GM12864 (cell line): ENCODE measurements at regions not wholly inside any gene's neighbourhood (a gene's known extent, or its start where the extent isn't known, plus 50 kb on each side); places are given as distances from the start of the nearest gene placed in this dataset.

Experiments used
- DNase-seq: peaks from one replicate; pipeline ENCODE4 v3.0.0-alpha.2; 2011; ENCODE audit warnings: low read depth
- H3K4me3 ChIP-seq: 2 replicates; pipeline ENCODE4 v1.5.1; 2011; ENCODE audit warnings: mild to moderate bottlenecking, low read depth, low read length, control low read depth
- TF ChIP-seq, protein P1 (sequence below): IDR thresholded peaks from 2 replicates; pipeline ENCODE4 v1.5.1; 2011; ENCODE audit warnings: low read depth, mild to moderate bottlenecking, moderate library complexity, low read length, control low read depth, inconsistent platforms; ENCODE audit errors: missing control alignments

DNA sequence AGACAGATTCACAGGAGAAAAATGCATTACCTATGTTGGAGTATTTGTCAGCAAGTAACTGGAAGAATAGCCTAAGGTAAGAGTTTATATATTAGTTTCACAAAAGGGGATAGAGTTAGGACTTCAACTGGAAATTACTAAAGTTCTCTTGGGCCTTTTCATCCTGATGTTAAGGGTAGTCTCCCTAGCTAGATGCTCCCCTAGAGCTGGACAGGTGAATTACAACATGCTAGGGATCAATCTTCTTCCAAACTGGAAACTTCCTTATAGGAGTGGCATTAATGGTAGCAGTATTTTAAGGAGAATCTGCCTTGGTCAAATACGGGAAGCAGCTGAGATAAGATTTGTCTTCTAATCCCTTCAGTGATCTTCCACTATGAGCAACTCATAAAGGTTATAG, 632.8 kb upstream of the RAG2 start:
- TF ChIP-seq, protein P1, sequence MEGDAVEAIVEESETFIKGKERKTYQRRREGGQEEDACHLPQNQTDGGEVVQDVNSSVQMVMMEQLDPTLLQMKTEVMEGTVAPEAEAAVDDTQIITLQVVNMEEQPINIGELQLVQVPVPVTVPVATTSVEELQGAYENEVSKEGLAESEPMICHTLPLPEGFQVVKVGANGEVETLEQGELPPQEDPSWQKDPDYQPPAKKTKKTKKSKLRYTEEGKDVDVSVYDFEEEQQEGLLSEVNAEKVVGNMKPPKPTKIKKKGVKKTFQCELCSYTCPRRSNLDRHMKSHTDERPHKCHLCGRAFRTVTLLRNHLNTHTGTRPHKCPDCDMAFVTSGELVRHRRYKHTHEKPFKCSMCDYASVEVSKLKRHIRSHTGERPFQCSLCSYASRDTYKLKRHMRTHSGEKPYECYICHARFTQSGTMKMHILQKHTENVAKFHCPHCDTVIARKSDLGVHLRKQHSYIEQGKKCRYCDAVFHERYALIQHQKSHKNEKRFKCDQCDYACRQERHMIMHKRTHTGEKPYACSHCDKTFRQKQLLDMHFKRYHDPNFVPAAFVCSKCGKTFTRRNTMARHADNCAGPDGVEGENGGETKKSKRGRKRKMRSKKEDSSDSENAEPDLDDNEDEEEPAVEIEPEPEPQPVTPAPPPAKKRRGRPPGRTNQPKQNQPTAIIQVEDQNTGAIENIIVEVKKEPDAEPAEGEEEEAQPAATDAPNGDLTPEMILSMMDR: no peak
- no peak overlapping the region for H3K4me3 ChIP-seq
- no peak for DNase-seq

DNA sequence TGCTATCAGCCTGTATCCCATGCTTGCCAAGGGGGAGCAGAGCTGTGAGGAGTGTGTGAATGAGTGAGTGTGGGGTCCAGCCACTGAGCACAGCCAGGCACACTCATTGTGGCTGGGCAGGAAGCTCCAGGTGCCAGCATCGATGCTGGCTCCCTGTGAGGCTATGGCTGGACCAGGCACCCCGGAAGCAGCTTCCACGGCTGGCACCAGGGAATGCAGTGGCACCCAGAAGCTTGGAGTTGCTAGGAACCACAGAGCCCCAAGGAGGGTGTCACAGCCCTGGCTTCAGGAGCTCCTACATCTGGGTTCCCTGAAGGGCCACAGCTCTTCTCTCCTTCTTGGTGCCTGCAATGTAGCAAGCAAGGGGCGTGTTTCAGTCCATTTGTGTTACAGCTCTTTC, 625.9 kb upstream of the RAG2 start:
- H3K4me3 ChIP-seq: no peak overlapping the region
- DNase-seq: no peak
- TF ChIP-seq, protein P1: no peak

DNA sequence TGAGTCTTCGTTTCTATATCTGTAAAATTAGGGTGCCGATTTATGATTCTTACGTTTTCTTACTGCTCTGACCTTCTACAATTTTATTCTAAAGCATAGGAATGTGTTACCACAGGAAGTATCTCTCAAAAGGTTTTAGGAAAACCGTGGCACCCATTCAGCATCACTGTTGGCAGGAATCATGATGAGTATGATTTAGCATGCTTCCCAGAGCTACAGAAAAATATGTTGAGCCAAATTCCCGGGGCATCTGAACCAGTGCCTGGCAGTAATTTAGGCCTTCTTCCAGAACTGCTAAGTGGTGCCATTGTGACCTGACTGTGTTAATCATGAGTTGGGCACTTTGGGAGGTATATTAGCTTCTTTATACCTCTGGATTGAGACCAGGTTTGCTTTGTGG, 605.0 kb upstream of the RAG2 start:
- TF ChIP-seq, protein P1: no peak

DNA sequence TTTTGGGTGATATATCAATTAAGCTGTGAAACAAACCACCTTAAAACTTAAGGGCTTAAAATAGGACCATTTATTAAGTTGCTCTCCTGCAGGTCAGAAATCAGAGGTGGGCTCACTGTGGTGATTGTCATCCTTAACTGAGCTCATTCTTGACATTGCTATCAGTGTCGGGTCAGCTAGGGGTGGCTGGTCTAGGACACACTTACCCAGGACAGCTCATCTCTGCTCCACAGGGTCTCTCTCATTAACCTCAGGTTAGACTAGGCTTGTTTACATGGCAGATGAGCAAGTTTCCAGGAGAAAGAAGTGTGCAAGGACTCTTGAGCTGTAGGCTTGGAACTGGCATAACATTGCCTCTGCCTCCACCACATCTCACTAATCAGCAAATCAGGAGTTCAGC, 601.0 kb upstream of the RAG2 start:
- DNase-seq: no peak
- TF ChIP-seq, protein P1: no peak

More for the DNA sequence above, 605.0 kb upstream of the RAG2 start:
- H3K4me3 ChIP-seq: no peak overlapping the region
- no peak for DNase-seq

DNA sequence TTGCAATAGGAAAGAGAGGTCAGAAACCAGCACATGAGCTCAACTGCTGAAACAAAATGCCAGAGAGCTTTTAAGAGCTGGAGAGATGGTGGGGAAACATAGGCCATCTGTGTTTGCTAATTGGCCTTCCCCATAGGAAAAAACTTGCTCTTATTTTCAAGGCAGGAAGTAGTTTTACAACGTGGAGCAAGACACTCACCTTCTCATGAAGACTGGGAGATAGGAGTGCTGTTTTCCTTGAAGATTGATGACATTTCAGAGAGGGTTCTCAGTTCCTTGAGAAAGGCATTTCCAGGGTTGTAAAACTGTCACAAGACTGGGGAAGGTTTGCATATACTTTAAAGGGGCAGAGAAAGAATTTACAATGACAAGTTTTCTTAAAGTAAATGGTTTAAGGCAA, 586.3 kb upstream of the RAG2 start:
- H3K4me3 ChIP-seq: no peak overlapping the region
- TF ChIP-seq, protein P1: no peak
- no peak for DNase-seq

More for the DNA sequence above, 601.0 kb upstream of the RAG2 start:
- H3K4me3 ChIP-seq: no peak overlapping the region

DNA sequence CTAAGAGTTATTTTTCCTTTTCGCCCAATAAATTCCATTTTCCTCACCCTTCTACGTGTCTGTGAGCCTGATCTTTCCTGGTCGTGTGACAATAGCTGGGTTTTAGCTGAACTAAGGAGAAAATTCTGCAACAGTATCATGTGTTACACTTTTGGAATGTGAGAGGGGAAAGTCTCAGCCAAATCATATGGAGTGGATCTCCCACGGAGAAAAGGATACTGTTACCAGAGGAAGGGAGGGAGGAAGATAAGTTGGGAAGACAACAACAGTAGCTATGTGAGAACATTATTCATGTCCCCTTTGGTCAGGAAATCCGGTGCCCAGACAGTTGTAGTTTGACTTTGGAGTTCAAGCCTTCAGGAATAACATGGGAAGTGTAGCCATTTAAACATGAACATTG, 584.0 kb upstream of the RAG2 start:
- DNase-seq: no peak
- H3K4me3 ChIP-seq: no peak overlapping the region
- TF ChIP-seq, protein P1: no peak

DNA sequence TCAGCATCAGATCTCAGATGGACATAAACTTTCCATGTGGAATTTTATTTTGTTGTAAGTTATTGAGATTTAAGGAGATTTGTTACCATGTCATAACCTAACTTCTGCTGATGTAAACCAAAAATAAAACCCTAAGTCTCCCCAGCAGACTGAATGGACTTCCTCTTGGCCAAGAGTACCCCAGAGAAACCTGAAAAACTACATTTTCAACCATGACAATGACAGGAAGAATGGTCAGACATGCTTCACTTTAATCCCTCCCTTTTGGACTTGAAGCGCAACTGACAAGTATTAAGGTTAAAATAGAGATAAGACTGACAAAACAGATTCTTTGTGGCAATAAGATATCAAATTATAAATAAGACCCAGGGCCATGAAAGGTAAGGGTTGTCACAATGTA, 579.7 kb upstream of the RAG2 start:
- no peak overlapping the region for H3K4me3 ChIP-seq
- DNase-seq: no peak
- TF ChIP-seq, protein P1: no peak
